ENCODE measurements at regions not wholly inside any gene's neighbourhood (a gene's known extent, or its start where the extent isn't known, plus 50 kb on each side); places are given as distances from the start of the nearest gene placed in this dataset.
A peak's percentile ranks its signal among the peaks of the same experiment; 100 is the strongest.

GRCh38 chr9:8019636-8020035 lies 220.1 kb upstream of the DMAC1 start:
- DNase-seq (no peak), ATAC-seq (no peak)
- intact Hi-C loops (cut with micrococcal nuclease): no loop called here

GRCh38 chr9:8014997-8015682 lies 215.6 kb upstream of the DMAC1 start:
- no peak for DNase-seq
- intact Hi-C loops (cut with micrococcal nuclease): no loop called here
- ATAC-seq: no peak

- intact Hi-C loops (cut with micrococcal nuclease): no loop called here
- no peak for ATAC-seq
- no peak for DNase-seq
These were observed 213.4 kb upstream of the DMAC1 start for GRCh38 chr9:8012986-8013385.

- DNase-seq (no peak), ATAC-seq (no peak)
- intact Hi-C loops (cut with micrococcal nuclease): no loop called here
These were observed 212.4 kb upstream of the DMAC1 start for GRCh38 chr9:8011974-8012373.

- intact Hi-C loops (cut with micrococcal nuclease): no loop called here
- ATAC-seq (no peak), DNase-seq (no peak)
These were observed 197.0 kb upstream of the DMAC1 start for GRCh38 chr9:7996558-7996957.

GRCh38 chr9:7988644-7989280 lies 189.2 kb upstream of the DMAC1 start:
- intact Hi-C loops (cut with micrococcal nuclease): no loop called here
- ATAC-seq (no peak), DNase-seq (no peak)

- intact Hi-C loops (cut with micrococcal nuclease): no loop called here
- no peak for ATAC-seq
- no peak for DNase-seq
These were observed 185.1 kb upstream of the DMAC1 start for GRCh38 chr9:7984692-7985091.

- ATAC-seq: no peak
- intact Hi-C loops (cut with micrococcal nuclease): no loop called here
- DNase-seq: no peak
These were observed 184.6 kb upstream of the DMAC1 start for GRCh38 chr9:7984203-7984602.

GRCh38 chr9:7983490-7983889 lies 183.9 kb upstream of the DMAC1 start:
- DNase-seq (no peak), ATAC-seq (no peak)
- intact Hi-C loops (cut with micrococcal nuclease): no loop called here

- ATAC-seq: no peak
- DNase-seq: no peak
- intact Hi-C loops (cut with micrococcal nuclease): no loop called here
These were observed 183.3 kb upstream of the DMAC1 start for GRCh38 chr9:7982907-7983306.

GRCh38 chr9:7980691-7981289 lies 181.2 kb upstream of the DMAC1 start:
- no peak for DNase-seq
- intact Hi-C loops (cut with micrococcal nuclease): no loop called here
- no peak for ATAC-seq

GRCh38 chr9:7980041-7980440 lies 180.5 kb upstream of the DMAC1 start:
- intact Hi-C loops (cut with micrococcal nuclease): no loop called here
- no peak for ATAC-seq

GRCh38 chr9:7979611-7980010 lies 180.0 kb upstream of the DMAC1 start:
- DNase-seq: no peak
- intact Hi-C loops (cut with micrococcal nuclease): no loop called here
- no peak for ATAC-seq

More at GRCh38 chr9:7980041-7980440, 180.5 kb upstream of the DMAC1 start:
- no peak for DNase-seq

GRCh38 chr9:7977586-7977985 lies 178.0 kb upstream of the DMAC1 start:
- DNase-seq (no peak), ATAC-seq (no peak)
- intact Hi-C loops (cut with micrococcal nuclease): no loop called here

GRCh38 chr9:7976856-7977255 lies 177.3 kb upstream of the DMAC1 start:
- DNase-seq (no peak), ATAC-seq (no peak)
- intact Hi-C loops (cut with micrococcal nuclease): no loop called here

GRCh38 chr9:7976167-7976755 lies 176.7 kb upstream of the DMAC1 start:
- no peak for DNase-seq
- intact Hi-C loops (cut with micrococcal nuclease): no loop called here

GRCh38 chr9:7975336-7975735 lies 175.8 kb upstream of the DMAC1 start:
- no peak for ATAC-seq
- DNase-seq: no peak
- intact Hi-C loops (cut with micrococcal nuclease): no loop called here

More at GRCh38 chr9:7976167-7976755, 176.7 kb upstream of the DMAC1 start:
- ATAC-seq: peak; percentile 39

- ATAC-seq (no peak), DNase-seq (no peak)
- intact Hi-C loops (cut with micrococcal nuclease): loop anchor here (5.0 kb wide), 1 partner anchor 292 kb away; no protein-coding TSS in a partner anchor
These were observed 174.9 kb upstream of the DMAC1 start for GRCh38 chr9:7974335-7974960.

- no peak for DNase-seq
- intact Hi-C loops (cut with micrococcal nuclease): loop anchor here (5.0 kb wide), 1 partner anchor 291 kb away; no protein-coding TSS in a partner anchor
- ATAC-seq: no peak
These were observed 173.5 kb upstream of the DMAC1 start for GRCh38 chr9:7973123-7973522.
